ENCODE measurements at regions not wholly inside any gene's neighbourhood (a gene's known extent, or its start where the extent isn't known, plus 50 kb on each side); places are given as distances from the start of the nearest gene placed in this dataset.

DNA sequence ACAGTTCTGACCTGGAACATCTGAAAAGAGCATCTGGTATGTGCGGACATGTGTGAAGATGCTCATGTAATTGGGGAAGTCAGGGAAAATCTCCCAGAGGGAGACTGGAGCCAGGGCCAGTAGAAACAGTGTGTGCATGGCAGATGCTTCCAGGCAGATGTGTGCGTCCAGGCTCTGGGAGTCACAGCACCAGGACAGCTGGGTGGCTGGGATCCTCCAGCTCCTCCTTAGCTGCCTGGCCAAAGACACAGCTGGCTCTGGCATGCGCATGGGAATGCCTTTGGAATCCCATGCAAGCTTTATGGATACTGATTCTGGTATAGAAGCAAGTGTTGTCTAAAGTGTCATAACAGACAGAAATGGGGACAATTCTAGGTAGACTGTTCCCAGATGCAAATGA lies 369.7 kb downstream of the INSIG2 start:
- TF ChIP-seq CTCF (IDR thresholded peaks at IDR 0.05; ENCODE audit: poor library complexity, severe bottlenecking) (no peak), EZH2 (IDR thresholded peaks at IDR 0.05; ENCODE audit: borderline replicate concordance, insufficient read depth, low read length, poor library complexity, severe bottlenecking) (no peak), POLR2AphosphoS5 (IDR thresholded peaks at IDR 0.05) (no peak), EP300 (conservative IDR thresholded peaks at IDR 0.05; ENCODE audit: poor library complexity, severe bottlenecking) (no peak), REST (IDR thresholded peaks at IDR 0.05; ENCODE audit: borderline replicate concordance) (no peak), TAF1 (IDR thresholded peaks at IDR 0.05; ENCODE audit: low read depth) (no peak), MXI1 (conservative IDR thresholded peaks at IDR 0.05; ENCODE audit: poor library complexity, severe bottlenecking) (no peak)
